ENCODE measurements at regions not wholly inside any gene's neighbourhood (a gene's known extent, or its start where the extent isn't known, plus 50 kb on each side); places are given as distances from the start of the nearest gene placed in this dataset.

- Histone ChIP-seq H3K27ac (no peak overlapping the region), H3K4me1 (no peaks in the 10 kb centered on the region), H3K9me3 (no peaks in the 10 kb centered on the region), H3K4me3 (no peak overlapping the region), H3K27me3 (no peaks in the 10 kb centered on the region), H3K36me3 (no peaks in the 10 kb centered on the region)
- WGBS (ENCODE audit: insufficient coverage, low coverage, low lambda C conversion rate, missing lambda C conversion rate), result 64% methylated on average over 5 of the region's 5 CpGs
- no peak for ATAC-seq
- intact Hi-C loops (cut with DNase I), result no loop called here
- TF ChIP-seq POLR2A (IDR thresholded peaks at IDR 0.05), result no peak
- no peak for TF ChIP-seq CTCF (IDR thresholded peaks at IDR 0.05)
- no peak for DNase-seq
Observed at GRCh38 chr5:88553136-88553875, 284.7 kb upstream of the TMEM161B start.

- Histone ChIP-seq H3K27ac (no peak overlapping the region), H3K4me3 (no peak overlapping the region), H3K36me3 (no peaks in the 10 kb centered on the region), H3K27me3 (no peaks in the 10 kb centered on the region), H3K4me1 (no peaks in the 10 kb centered on the region), H3K9me3 (no peaks in the 10 kb centered on the region)
- TF ChIP-seq POLR2A (IDR thresholded peaks at IDR 0.05) (no peak), CTCF (IDR thresholded peaks at IDR 0.05) (no peak)
- ATAC-seq (no peak), DNase-seq (no peak)
- 49% methylated on average over 4 of the region's 4 CpGs for WGBS (ENCODE audit: insufficient coverage, low coverage, low lambda C conversion rate, missing lambda C conversion rate)
- intact Hi-C loops (cut with DNase I), result no loop called here
Observed at GRCh38 chr5:88552426-88552825, 283.8 kb upstream of the TMEM161B start.

GRCh38 chr5:88551724-88552345, 283.2 kb upstream of the TMEM161B start:
- DNase-seq, result no peak
- no peaks in the 10 kb centered on the region for H3K36me3 ChIP-seq
- no peak overlapping the region for H3K4me3 ChIP-seq
- 44% methylated on average over 10 of the region's 10 CpGs for WGBS (ENCODE audit: insufficient coverage, low coverage, low lambda C conversion rate, missing lambda C conversion rate)
- H3K4me1 ChIP-seq, result no peaks in the 10 kb centered on the region
- intact Hi-C loops (cut with DNase I), result no loop called here
- no peak overlapping the region for H3K27ac ChIP-seq
- ATAC-seq, result no peak
- H3K9me3 ChIP-seq, result no peaks in the 10 kb centered on the region
- no peaks in the 10 kb centered on the region for H3K27me3 ChIP-seq
- TF ChIP-seq POLR2A (IDR thresholded peaks at IDR 0.05), result no peak
- TF ChIP-seq CTCF (IDR thresholded peaks at IDR 0.05), result no peak

GRCh38 chr5:88550736-88551135, 282.1 kb upstream of the TMEM161B start:
- no peak overlapping the region for H3K27ac ChIP-seq
- TF ChIP-seq CTCF (IDR thresholded peaks at IDR 0.05) (no peak), POLR2A (IDR thresholded peaks at IDR 0.05) (no peak)
- no peaks in the 10 kb centered on the region for H3K4me1 ChIP-seq
- H3K9me3 ChIP-seq, result no peaks in the 10 kb centered on the region
- H3K27me3 ChIP-seq, result no peaks in the 10 kb centered on the region
- no peaks in the 10 kb centered on the region for H3K36me3 ChIP-seq
- no peak overlapping the region for H3K4me3 ChIP-seq
- ATAC-seq (no peak), DNase-seq (no peak)
- intact Hi-C loops (cut with DNase I), result no loop called here
